Limb (tissue), 2 donors: ENCODE measurements at regions not wholly inside any gene's neighbourhood (a gene's known extent, or its start where the extent isn't known, plus 50 kb on each side); places are given as distances from the start of the nearest gene placed in this dataset.

Source experiments
- DNase-seq, 2 donors: peaks; one replicate each; pipeline ENCODE4 v3.0.0-alpha.2; 2016; ENCODE audit errors: extremely low spot score in 2 of 2

DNA sequence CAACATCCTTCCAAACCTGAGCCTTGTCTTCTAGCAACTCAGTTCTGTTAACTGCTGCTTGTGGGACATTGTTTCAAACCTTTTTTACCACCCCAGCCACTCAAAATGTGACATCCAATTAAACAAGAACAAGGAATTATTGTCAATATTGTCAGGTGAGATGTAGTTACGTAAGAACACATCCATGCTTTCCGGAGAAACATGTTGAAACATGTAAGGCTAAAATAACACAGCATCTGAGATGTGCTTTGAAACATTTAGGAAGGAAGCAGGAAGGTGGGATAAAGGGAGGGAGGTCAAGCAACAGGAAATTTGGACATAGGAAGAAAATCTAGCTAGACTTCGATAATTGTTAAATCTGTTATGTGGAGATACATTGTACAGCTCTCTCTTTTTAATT lies 50.9 kb upstream of the PRICKLE2 start:
- DNase-seq = no peak
